NCI-H69 (cell line): ENCODE measurements at regions not wholly inside any gene's neighbourhood (a gene's known extent, or its start where the extent isn't known, plus 50 kb on each side); places are given as distances from the start of the nearest gene placed in this dataset.
"Not testable (repeated sequence)": the region's sequence is repeated elsewhere in the genome, so short reads cannot be mapped to it uniquely, and the experiment has no call there.

ENCODE experiments used
- DNase-seq: peaks from one replicate; lab custom pipeline; 2025; lab: John Stamatoyannopoulos, UW

DNA sequence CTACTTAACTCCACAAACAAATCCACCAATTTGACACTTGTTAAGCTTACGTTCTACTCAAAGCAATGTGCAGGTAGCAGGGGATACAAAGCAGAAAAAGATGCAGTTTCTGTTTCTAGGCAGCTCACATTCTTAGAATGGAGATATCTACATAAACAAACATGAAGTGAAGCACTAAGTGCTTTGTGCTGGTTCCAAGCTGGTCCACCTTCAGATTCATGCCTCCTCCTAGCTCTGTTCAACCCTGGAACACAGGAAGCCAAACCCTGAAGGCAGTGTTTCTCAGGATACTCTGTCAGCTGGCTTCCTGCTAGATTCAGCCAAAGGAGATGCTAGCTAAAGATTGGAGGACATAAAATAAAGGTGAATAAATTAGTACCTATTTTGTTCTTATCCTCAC is 55.3 kb upstream of the NOL4 start:
- DNase-seq = peak; percentile 88

DNA sequence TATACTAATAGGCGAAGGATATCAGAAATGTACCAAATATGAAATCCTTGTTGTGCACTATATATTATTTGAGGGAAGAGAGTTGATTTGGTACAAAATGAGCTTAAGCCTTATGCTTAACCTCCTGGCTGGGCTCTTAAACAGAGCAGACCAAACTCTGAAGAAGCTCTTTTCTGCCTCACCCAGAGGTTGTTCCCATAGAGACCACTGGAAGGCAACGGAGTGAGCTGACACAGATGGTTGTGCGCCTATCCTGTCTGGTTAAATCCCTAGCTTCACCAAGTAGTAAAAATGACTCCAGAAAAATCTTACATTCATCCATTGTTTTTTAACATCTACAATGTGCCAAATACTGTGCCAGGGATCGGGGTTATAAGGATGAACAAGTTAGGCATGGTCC is 55.9 kb upstream of the NOL4 start:
- peak; percentile 96 for DNase-seq

DNA sequence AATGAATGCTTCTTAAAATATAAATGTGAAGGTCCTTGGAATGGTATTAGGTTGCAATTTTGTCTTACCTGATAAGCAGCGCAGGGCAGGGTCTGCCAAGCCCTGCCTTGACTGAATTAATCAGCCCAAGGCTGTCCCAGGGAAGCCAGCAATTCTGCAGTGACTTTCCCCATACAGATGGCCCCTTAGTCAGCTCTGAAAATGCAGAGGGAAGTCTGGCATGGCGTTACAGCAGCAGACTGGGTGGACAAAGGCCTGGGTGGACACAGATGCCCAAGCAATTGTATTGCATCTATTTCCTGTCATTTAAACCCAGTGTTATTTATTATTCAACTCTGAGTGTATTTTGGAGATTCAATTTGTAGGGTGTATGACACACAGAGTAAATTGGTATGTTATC is 56.6 kb upstream of the NOL4 start:
- DNase-seq = no peak

DNA sequence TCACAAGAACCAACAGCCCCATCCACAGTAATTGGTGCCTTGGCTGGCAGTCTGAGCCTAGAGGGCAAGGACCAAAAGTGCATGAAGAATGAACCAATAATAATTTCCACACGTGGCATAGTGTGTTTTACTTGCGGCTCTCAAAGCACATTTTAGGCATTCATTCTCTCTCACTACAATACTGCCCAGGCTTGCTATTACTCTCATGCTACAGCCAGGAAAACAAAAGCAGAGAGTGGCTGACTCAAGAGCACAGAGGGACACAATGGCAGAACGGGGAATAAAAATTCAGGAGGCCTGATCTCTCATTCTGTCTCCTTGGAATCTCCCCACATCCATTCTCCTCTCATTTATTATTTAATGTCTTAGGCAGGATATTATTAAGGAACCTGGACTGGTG is 57.0 kb upstream of the NOL4 start:
- DNase-seq = no peak

DNA sequence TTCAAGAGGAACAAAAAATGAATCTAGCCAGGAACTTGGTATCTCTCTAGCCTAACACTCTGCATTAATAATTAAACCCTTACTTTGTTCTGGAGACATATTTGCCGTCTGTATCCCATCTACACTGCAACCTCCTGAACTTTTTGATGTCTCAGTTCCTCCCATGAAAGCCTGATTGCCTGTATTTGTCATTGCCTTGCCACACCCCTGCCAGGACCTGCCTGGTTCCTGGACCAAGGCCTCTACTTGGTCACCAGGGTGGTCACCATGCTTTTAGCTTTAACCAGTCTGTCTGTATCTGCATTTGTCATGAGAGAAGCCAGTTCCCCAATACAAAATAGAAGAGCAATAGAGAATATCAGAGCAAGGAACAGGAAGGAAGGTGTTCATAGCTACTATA is 58.8 kb upstream of the NOL4 start:
- DNase-seq = peak; percentile 46

DNA sequence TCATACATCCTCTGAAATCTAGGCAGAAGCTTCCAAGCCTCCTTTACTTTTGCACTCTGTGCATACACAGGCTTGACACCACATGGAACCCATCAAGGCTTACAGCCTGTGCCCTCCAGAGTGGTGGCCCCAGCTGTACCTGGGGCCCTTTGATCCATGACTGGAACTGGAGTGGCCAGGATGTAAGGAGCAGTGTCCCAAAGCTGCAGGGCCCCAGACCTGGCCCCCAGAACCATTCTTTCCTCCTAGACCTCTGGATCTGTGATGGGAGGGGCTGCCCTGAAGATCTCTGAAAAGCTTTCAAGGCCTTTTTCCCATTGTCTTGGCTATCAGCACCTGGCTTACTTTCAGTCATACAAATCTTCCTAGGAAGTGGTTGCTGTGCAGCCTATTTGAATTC is 63.1 kb upstream of the NOL4 start:
- DNase-seq = no peak

DNA sequence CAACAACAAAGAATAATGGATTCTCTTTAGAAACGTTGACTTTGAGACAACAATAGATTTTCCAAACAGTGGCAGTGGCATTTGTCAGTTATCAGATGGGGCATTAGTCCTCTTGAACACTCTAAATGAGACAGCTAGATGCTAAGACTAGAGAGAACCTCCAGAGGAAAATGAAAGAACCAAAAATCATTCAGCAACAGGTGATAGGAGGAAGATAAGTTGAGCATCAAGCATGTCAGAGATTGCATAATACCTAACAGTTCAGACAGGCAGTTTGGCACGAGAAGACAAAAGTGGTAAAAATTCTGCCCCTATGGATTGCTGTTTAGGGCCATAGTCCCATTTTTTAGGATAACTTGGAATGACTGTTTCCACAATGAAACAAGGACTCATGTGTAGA is 67.9 kb upstream of the NOL4 start:
- DNase-seq = no peak

DNA sequence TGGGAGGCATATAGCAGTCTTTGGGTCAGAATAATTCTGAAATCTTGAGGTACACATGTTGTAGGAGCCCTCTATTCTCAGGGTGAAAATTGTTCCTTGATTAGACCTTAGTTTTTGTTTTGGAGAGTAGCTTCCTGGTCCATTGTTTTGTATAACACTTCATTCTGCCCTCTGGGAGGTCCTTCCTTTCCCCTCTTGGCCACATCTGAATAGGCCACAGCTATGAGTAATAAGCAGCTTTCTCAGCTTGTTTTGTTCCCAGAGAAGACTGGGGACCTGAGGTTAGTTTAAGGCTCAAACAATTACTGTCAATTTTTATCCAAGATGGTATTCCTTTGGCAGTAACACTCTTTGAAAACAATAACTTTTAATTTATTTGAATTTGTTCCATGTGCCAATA is 72.6 kb upstream of the NOL4 start:
- DNase-seq = peak; percentile 55

DNA sequence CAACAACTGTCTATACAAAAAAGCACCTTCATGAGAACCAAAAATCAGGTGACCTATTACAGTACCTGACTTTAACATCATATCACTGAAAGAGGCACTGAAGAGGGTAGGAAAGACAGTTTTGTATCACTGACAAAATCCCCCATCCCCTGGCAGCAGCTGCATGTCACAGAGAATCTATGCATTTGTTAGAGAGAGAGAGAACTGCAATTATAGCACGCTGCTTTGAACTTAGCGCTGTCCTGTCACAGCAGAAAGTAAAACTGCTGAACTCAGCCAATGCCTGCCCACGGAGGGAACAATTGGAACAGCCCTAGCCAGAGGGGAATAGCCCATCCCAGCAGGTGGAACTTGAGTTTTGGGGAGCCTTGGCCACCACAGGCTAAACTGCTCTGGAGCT is 75.1 kb upstream of the NOL4 start:
- peak; percentile 48 for DNase-seq

DNA sequence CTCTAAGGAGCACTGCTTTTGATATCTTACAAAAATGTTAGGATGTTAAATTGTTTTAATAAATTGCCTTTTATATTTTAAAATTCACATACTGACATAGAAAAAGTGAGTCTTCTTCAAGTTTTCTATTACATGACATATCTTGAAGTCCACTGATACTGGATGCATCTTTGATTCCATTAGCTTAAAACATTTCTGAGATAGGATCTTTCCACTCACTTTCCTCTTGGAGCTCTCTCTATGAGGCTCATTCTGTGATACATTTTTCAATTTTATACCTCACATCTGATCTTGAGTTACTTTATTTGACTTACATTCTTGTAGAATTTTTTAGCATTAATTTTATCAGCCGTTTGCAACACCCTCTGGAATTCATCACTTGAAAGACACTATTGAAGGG is 86.8 kb upstream of the NOL4 start:
- DNase-seq = no peak

DNA sequence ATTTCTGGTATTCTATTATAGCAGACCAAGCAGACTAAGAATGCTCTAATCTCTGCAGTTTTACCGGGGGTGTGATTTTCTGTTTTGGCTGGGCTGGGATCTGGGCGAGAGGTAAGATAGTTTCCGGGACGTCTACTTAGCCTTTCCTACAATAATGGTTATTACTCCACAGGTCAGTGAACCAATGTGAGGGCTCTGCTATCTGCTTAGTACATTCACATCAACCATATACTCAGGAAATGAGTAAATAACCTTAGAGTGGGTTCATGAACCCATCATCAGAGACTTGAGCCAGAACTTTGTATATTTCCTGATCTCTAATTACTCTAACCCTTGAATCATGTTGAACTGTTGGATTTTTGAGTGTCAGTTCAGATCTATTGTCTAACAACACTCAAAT is 90.1 kb upstream of the NOL4 start:
- DNase-seq = no peak

DNA sequence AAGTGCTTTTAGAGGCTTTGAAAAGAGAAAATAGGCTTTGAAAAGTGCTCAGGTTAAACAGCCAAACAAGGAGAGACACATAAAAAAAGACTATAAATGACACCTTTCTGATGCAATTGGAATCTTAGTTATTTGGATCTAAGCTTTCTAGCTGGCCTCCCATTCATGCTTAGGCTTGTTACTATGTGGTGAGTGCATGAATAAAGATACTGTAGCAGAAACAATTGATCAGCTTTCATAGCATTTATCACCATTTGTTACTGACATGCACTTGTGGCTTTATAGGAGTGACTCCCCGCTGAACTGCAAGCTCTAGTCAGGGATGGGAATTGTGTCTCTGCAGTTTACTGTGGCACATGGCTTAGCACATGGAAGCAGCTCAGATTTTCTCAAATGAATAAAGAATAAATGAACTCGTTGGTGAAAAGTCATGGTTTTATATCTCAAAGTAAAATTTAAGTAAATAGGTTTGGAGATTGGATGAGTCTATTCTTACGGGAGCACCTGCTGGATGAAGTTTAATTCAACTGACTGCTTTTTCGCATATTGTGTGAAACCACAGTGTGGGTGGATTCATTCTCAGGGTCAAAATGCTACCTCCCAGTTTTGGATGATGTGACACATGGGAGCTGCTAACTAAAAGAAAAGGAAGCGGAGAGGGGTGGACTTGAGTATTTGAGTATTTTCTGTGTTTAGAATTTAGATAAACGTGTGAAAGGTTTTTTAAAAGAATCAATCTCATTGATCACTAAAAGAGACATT is 91.1 kb upstream of the NOL4 start:
- DNase-seq = no peak

DNA sequence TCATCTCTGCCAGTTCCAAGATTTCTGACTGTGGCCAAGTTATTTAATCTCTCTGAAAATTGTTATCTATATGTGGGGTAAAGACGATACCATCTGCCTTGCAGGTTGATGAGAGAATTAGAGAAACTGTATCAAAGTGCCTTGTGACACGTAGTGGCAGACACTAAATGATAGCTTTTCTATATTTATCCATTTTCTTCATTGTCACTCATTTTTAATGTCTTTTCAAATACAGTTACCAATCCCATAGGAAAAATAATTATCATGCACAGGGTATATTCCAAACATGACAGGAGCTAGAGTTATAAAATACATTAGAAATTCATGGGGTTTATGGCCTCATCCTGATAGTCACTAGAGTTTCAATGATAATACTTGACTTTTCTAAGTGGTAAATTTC is 95.6 kb upstream of the NOL4 start:
- DNase-seq = no peak

DNA sequence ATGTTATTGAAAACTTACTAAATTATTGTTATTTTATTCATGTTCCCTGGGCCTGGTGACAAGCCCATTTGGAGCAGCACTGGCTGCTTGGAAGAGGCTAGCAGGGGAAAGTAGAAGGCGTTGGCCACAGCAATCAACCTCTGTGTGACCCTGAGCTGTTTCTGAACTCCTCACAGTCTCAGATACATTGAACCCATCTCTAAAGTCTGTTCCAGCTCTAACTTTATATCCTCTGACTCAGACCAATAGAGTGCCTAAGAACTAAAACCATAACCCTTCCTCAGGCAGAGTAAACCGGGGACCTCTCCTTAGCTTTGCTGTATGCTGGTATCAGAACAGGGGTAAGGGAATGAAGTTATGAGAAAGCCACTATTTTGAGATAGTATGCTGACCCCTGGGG is 96.4 kb upstream of the NOL4 start:
- DNase-seq = peak; percentile 29

DNA sequence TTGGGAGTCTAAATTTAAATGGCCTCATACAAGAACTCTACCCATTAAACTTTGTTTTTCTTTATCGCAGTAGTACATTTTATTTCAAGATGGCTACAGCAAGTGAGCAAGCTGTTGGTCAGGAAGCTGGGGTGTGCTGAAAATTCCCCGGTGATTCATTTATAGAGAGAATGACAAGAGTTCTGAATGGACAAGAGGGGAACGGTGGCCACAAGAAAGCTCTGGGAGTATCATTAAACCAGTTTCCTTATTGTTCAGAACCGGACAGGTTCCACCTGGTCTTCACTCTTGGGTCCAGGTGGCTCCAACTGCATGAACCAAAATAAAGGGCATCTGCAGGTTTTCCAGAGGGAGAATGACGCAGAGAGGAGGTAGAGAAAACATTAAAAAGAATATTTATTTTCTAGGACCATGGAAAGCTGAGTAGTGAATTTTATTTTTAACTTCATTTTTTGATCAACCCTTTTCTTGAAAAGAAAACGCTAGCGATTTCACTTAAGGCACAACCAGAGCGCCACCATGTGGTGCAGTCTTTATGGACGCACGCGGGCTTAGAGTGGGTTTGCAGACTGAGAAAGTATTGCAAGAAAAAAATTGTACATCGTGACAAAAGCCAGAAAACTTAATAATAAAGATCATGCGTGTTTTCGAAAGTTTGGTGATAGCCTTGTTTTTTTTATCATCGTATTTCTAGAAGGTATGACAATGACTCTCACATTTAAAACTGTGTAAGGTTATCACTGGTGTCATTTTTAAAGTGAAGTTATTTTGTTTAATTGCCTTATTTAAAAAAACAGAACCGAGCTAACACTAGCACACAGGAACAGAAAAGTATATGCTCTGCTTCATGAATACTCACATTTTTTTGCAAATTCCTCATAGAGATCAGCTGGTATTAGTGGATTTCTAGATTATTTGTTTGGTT is 97.9 kb upstream of the NOL4 start:
- peak; percentile 84 for DNase-seq

DNA sequence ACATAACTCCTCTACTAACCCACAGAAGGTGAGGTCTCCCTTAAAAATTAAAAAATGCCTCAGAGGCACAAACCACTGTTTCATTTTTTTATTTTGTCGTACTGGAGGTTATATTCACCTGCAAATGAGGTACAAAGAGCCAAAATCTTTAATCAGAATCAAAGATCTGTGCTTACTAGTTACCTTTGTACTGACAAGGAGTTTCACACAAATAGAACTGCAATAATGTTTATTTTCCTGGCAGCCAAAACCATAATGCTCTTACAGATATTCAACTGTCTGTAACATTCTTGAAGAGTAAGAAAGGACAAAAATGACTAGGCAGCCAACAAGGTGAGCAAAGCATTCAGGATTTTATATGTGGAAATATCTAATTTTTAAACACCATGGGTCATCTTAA is 105.1 kb upstream of the NOL4 start:
- no peak for DNase-seq

DNA sequence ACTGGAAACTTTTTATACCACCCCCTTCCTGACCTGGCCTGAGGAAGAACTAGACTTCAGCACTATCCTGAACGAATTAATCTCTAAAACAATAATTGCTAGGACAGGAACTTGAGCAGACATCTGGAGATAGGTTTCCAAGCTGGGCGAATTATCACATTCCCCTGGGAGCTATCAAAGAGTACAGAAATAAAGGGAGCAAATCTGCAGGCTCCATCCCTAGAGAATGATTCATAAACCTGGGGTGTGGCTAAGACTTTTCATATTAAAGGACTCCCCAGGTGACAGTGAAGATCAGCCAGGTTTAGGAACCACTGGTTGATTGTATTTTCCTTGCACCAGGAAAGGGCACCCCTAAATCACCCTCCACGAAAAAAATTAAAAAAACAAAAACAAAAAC is 105.6 kb upstream of the NOL4 start:
- peak; percentile 99 for DNase-seq

DNA sequence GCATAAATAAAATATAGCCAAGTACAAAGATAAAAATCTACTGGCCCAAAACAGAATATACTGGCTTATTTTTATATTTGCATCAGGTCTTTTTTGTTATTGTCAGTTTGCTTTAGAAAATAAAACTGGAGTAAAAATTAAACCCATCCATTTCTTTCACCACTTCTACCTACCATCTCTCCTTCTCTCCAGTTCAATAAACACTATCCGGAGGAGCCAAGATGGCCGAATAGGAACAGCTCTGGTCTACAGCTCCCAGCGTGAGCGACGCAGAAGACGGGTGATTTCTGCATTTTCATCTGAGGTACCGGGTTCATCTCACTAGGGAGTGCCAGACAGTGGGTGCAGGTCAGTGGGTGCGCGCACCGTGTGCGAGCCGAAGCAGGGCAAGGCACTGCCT is 106.2 kb upstream of the NOL4 start:
- not testable (repeated sequence) for DNase-seq

DNA sequence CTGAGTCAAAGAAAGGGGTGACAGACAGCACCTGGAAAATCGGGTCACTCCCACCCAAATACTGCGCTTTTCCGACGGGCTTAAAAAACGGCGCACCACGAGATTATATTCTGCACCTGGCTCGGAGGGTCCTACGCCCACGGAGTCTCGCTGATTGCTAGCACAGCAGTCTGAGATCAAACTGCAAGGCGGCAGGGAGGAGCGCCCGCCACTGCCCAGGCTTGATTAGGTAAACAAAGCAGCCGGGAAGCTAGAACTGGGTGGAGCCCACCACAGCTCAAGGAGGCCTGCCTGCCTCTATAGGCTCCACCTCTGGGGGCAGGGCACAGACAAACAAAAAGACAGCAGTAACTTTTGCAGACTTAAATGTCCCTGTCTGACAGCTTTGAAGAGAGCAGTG is 106.6 kb upstream of the NOL4 start:
- DNase-seq = not testable (repeated sequence)

DNA sequence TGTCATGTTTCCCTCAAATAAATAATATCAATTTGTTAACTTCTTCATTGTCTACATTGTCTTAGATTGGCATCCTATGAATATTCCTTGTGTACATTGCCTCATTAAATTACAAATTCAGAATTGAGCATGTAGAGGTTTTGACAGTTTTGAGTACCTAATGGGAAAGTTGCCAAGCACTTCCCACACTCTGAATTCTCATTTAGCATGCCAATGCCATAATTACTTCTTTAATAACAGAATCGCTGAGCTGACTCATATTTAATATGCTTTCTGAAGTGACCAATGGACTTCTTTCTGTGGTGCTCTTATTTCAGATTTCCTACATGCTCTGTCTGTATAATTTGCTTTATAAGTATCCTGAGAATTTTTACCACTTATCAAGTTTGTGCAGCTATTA is 114.4 kb upstream of the NOL4 start:
- peak; percentile 99 for DNase-seq

DNA sequence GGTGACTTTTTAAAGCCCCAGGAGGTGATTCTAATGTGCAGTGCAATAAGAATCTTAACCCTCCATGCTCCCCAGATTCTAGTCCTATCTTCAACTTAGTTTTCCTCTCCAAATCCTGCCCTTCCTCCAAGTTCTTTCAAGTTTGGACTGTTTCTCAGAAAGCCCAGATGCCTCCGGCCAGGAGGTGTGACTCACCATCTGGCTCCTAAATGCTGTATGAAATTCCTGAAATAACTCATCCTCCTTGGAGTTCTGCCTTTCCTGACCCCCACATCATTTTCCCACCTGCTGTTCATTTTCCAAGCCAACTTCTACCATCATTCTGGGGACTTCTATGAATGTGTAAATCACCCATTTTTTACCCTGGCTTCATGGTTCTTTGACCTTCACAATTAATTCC is 118.2 kb upstream of the NOL4 start:
- DNase-seq = peak; percentile 75

DNA sequence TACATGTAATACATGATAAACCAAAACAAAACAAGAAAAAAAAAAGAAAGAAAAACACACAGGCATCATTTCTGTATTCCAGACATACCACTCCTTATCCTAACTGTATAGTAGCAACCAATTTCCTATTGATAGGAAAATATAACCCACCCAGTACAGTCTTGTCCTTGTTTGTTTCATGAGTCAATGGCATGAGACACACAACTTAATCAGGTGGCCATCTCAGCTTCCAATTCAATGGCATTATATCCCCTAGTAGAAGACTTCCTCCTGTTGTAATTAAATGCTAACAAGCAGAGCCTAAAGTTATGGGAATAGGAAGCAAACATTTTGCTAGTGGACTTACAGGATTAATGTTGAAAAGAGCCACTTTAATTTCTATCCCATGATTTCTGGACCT is 121.0 kb upstream of the NOL4 start:
- DNase-seq = no peak

DNA sequence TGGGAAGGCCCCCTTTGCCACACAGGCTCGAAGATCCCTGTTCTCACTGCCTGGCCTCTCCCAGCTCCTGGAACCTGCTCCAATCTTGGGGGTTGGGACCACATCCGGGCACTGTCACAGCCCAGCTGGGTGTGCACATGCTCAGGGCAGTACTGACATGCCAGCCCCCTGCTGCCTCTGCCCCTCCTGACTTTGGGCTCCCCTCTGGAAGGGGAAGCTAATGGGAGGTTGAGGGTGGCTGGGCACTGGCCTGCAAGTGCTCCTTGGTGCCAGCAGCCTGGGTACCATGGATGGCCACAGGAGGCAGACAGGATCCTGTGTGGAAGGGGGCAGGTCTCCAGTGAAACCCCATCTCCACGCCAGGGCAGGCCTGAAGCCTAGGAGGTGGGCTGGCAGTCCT is 126.1 kb upstream of the NOL4 start:
- no peak for DNase-seq
